ENCODE measurements at regions not wholly inside any gene's neighbourhood (a gene's known extent, or its start where the extent isn't known, plus 50 kb on each side); places are given as distances from the start of the nearest gene placed in this dataset.

GRCh38 chr13:93146584-93147297 lies 79.9 kb upstream of the GPC6 start:
- no peak for DNase-seq

GRCh38 chr13:93147298-93147645 lies 79.3 kb upstream of the GPC6 start:
- no peak for DNase-seq

GRCh38 chr13:93147946-93148345 lies 78.7 kb upstream of the GPC6 start:
- no peak for DNase-seq

- no peak for DNase-seq
Measured at GRCh38 chr13:93151277-93151676, 75.3 kb upstream of the GPC6 start.

- DNase-seq: no peak
Measured at GRCh38 chr13:93158565-93158964, 68.0 kb upstream of the GPC6 start.

- no peak for DNase-seq
Measured at GRCh38 chr13:93169980-93170379, 56.6 kb upstream of the GPC6 start.

GRCh38 chr13:93172109-93172508 lies 54.5 kb upstream of the GPC6 start:
- no peak for DNase-seq

GRCh38 chr13:93173654-93174053 lies 53.0 kb upstream of the GPC6 start:
- no peak for DNase-seq

GRCh38 chr13:93174260-93174659 lies 52.3 kb upstream of the GPC6 start:
- DNase-seq: no peak

Measured in NCI-H526 treated with DMSO at 0.1 percent for 48 hours (cell line).